ENCODE measurements at regions not wholly inside any gene's neighbourhood (a gene's known extent, or its start where the extent isn't known, plus 50 kb on each side); places are given as distances from the start of the nearest gene placed in this dataset.

GRCh38 chr12:91910871-91911388 is 234.7 kb downstream of the BTG1 start:
- Histone ChIP-seq H3K36me3 (no peaks in the 10 kb centered on the region), H3K9me3 (no peaks in the 10 kb centered on the region), H3K4me3 (no peak overlapping the region), H3K27ac (no peak overlapping the region), H3K27me3 (no peaks in the 10 kb centered on the region), H3K4me1 (peaks cover 7% of the 10 kb centered on the region)
- TF ChIP-seq POLR2A (IDR thresholded peaks at IDR 0.05) (no peak), POLR2AphosphoS5 (IDR thresholded peaks at IDR 0.05; ENCODE audit: insufficient read depth in 1 of 2, low read depth in 1 of 2) (no peak)
- intact Hi-C loops (cut with DNase I): no loop called here
- no peak for DNase-seq (ENCODE audit: extremely low spot score in 2 of 2)

- Histone ChIP-seq H3K36me3 (no peaks in the 10 kb centered on the region), H3K4me3 (no peak overlapping the region), H3K4me1 (no peaks in the 10 kb centered on the region), H3K27ac (no peak overlapping the region), H3K9me3 (no peaks in the 10 kb centered on the region), H3K27me3 (no peaks in the 10 kb centered on the region)
- intact Hi-C loops (cut with DNase I): no loop called here
- DNase-seq (ENCODE audit: extremely low spot score in 2 of 2): no peak
- no peak for TF ChIP-seq POLR2AphosphoS5 (IDR thresholded peaks at IDR 0.05; ENCODE audit: insufficient read depth in 1 of 2, low read depth in 1 of 2)
- no peak for TF ChIP-seq POLR2A (IDR thresholded peaks at IDR 0.05)
- no peak for TF ChIP-seq CTCF (IDR thresholded peaks at IDR 0.05)
These were observed 242.6 kb downstream of the BTG1 start for GRCh38 chr12:91902860-91903683.

- H3K36me3 ChIP-seq: no peaks in the 10 kb centered on the region
- no peaks in the 10 kb centered on the region for H3K9me3 ChIP-seq
- intact Hi-C loops (cut with DNase I): no loop called here
- H3K4me1 ChIP-seq: no peaks in the 10 kb centered on the region
- no peak overlapping the region for H3K27ac ChIP-seq
- no peak for DNase-seq (ENCODE audit: extremely low spot score in 2 of 2)
- no peak overlapping the region for H3K4me3 ChIP-seq
- no peak for TF ChIP-seq POLR2AphosphoS5 (IDR thresholded peaks at IDR 0.05; ENCODE audit: insufficient read depth in 1 of 2, low read depth in 1 of 2)
- no peak for TF ChIP-seq POLR2A (IDR thresholded peaks at IDR 0.05)
- TF ChIP-seq CTCF (IDR thresholded peaks at IDR 0.05): no peak
- no peaks in the 10 kb centered on the region for H3K27me3 ChIP-seq
These were observed 244.1 kb downstream of the BTG1 start for GRCh38 chr12:91901381-91902074.

- intact Hi-C loops (cut with DNase I): no loop called here
- TF ChIP-seq CTCF (IDR thresholded peaks at IDR 0.05): no peak
- TF ChIP-seq POLR2A (IDR thresholded peaks at IDR 0.05): no peak
- TF ChIP-seq POLR2AphosphoS5 (IDR thresholded peaks at IDR 0.05; ENCODE audit: insufficient read depth in 1 of 2, low read depth in 1 of 2): no peak
- H3K4me3 ChIP-seq: no peak overlapping the region
These were observed 244.7 kb downstream of the BTG1 start for GRCh38 chr12:91900971-91901370.

GRCh38 chr12:91899056-91899455 is 246.6 kb downstream of the BTG1 start:
- Histone ChIP-seq H3K27me3 (no peaks in the 10 kb centered on the region), H3K4me3 (no peak overlapping the region), H3K36me3 (no peaks in the 10 kb centered on the region), H3K27ac (no peak overlapping the region), H3K9me3 (no peaks in the 10 kb centered on the region), H3K4me1 (no peaks in the 10 kb centered on the region)
- TF ChIP-seq POLR2AphosphoS5 (IDR thresholded peaks at IDR 0.05; ENCODE audit: insufficient read depth in 1 of 2, low read depth in 1 of 2) (no peak), POLR2A (IDR thresholded peaks at IDR 0.05) (no peak), CTCF (IDR thresholded peaks at IDR 0.05) (no peak)
- intact Hi-C loops (cut with DNase I): no loop called here
- DNase-seq (ENCODE audit: extremely low spot score in 2 of 2): no peak

More at GRCh38 chr12:91900971-91901370, 244.7 kb downstream of the BTG1 start:
- Histone ChIP-seq H3K27me3 (no peaks in the 10 kb centered on the region), H3K4me1 (no peaks in the 10 kb centered on the region), H3K27ac (no peak overlapping the region), H3K9me3 (no peaks in the 10 kb centered on the region), H3K36me3 (no peaks in the 10 kb centered on the region)
- no peak for DNase-seq (ENCODE audit: extremely low spot score in 2 of 2)
